GM12878 (cell line): ENCODE measurements at regions not wholly inside any gene's neighbourhood (a gene's known extent, or its start where the extent isn't known, plus 50 kb on each side); places are given as distances from the start of the nearest gene placed in this dataset.
"Not testable (repeated sequence)": the region's sequence is repeated elsewhere in the genome, so short reads cannot be mapped to it uniquely, and the experiment has no call there.

ENCODE experiments used
- ATAC-seq: fragments of 200-7000 bp; cut with Tn5 transposase; 3 replicates; pipeline ENCODE4 v1.9.1; 2020; ENCODE audit warnings: mild to moderate bottlenecking, moderate library complexity
- BruUV-seq: library from RNA; stranded (reverse); fragments of 400-500 nt; replicated peaks from 2 replicates; lab custom pipeline; 2021; lab: Mats Ljungman, UMichigan
- CTCF ChIA-PET: fragments of 300-600 bp; sonication (Branson Sonifier 250); formaldehyde crosslinking; extraction: SDS; loops from one replicate; lab custom pipeline; 2021; ENCODE audit warnings: inconsistent platforms; lab: Yijun Ruan, JAX
- POLR2A ChIA-PET: fragments of 350-600 bp; formaldehyde crosslinking; extraction: SDS; loops from one replicate; lab custom pipeline; 2021; ENCODE audit warnings: inconsistent platforms; lab: Charles Lee
- RAD21 ChIA-PET: fragments of 300-600 bp; sonication (Branson Sonifier 250); formaldehyde crosslinking; loops from one replicate; lab custom pipeline; 2023; ENCODE audit warnings: antibody characterized with exemption; ENCODE audit not compliant: unreplicated experiment; lab: Charles Lee
- SMC1A ChIA-PET: fragments of 300-600 bp; sonication (Branson Sonifier 250); formaldehyde crosslinking; loops from one replicate; lab custom pipeline; 2023; ENCODE audit not compliant: unreplicated experiment, uncharacterized antibody; lab: Charles Lee
- DNase-seq: peaks from one replicate; pipeline ENCODE4 v3.0.0-alpha.2; 2011; ENCODE audit warnings: low read depth, low spot score
- FAIRE-seq: peaks from 3 replicates; lab custom pipeline; 2011; peaks lifted over from hg19 to GRCh38; lab: Jason Lieb, UNC
- H2AFZ ChIP-seq: 2 replicates; pipeline ENCODE4 v1.6.0; 2011; ENCODE audit warnings: low read depth, low read length, control low read depth; ENCODE audit not compliant: control insufficient read depth
- H3K27ac ChIP-seq: 2 replicates; pipeline ENCODE4 v1.5.1; 2011; ENCODE audit warnings: control low read depth; ENCODE audit not compliant: control insufficient read depth, insufficient read depth
- H3K27me3 ChIP-seq, 2 experiments: replicated peaks in 1 of 2; 2 replicates each; pipeline versions ENCODE4 v1.6.0 to v1.6.1; 2011; ENCODE audit warnings: low read length in 1 of 2; ENCODE audit not compliant: control insufficient read depth in 2 of 2, insufficient read depth in 2 of 2
- H3K36me3 ChIP-seq, 2 experiments: 2 replicates each; pipeline ENCODE4 v1.5.1; 2011; ENCODE audit warnings: low read length in 1 of 2; ENCODE audit not compliant: control insufficient read depth in 2 of 2, insufficient read depth in 2 of 2
- H3K4me1 ChIP-seq: 2 replicates; pipeline ENCODE4 v1.6.1; 2011; ENCODE audit warnings: mild to moderate bottlenecking, low read length, moderate library complexity, mixed read lengths; ENCODE audit not compliant: control insufficient read depth, insufficient read depth
- H3K4me2 ChIP-seq: 2 replicates; pipeline ENCODE4 v1.6.0; 2011; ENCODE audit warnings: control low read depth; ENCODE audit not compliant: control insufficient read depth, insufficient read depth
- H3K4me3 ChIP-seq: fragments of 200-600 bp; sonication (generic); 2 replicates; pipeline ENCODE4 v1.5.1; 2016
- H3K79me2 ChIP-seq: 2 replicates; pipeline ENCODE4 v1.6.0; 2011; ENCODE audit warnings: low read length; ENCODE audit not compliant: control insufficient read depth, insufficient read depth
- H3K9ac ChIP-seq: 2 replicates; pipeline ENCODE4 v1.8.0; 2011; ENCODE audit warnings: low read length, control low read depth, mixed read lengths; ENCODE audit not compliant: control insufficient read depth, insufficient read depth
- H3K9me3 ChIP-seq: replicated peaks from 3 replicates; pipeline ENCODE4 v1.5.1; 2011; ENCODE audit warnings: mild to moderate bottlenecking, low read length; ENCODE audit not compliant: control insufficient read depth, insufficient read depth
- H4K20me1 ChIP-seq: 2 replicates; pipeline ENCODE4 v1.6.0; 2011; ENCODE audit not compliant: control insufficient read depth, insufficient read depth
- BRCA1 ChIP-seq: IDR thresholded peaks from 2 replicates; pipeline ENCODE4 v1.6.1; 2011; ENCODE audit warnings: low read depth, low read length, improper control_type of control experiment
- CBFB ChIP-seq: IDR thresholded peaks from 2 replicates; pipeline ENCODE4 v1.6.1; 2016; ENCODE audit warnings: antibody characterized with exemption, low read depth
- ETV6 ChIP-seq, 2 experiments: fragments of 450-650 bp in 1 of 2; IDR thresholded peaks in 1 of 2; conservative IDR thresholded peaks in 1 of 2; 2 replicates each; pipeline ENCODE4 v1.6.1; 2014; ENCODE audit warnings: antibody characterized with exemption in 1 of 2, borderline replicate concordance in 1 of 2, low read depth in 1 of 2, mild to moderate bottlenecking in 1 of 2, moderate library complexity in 1 of 2
- MTA2 ChIP-seq: fragments of 450-650 bp; IDR thresholded peaks from 2 replicates; pipeline ENCODE4 v1.6.1; 2016; ENCODE audit warnings: low read depth, mild to moderate bottlenecking, moderate library complexity
- RBBP5 ChIP-seq: fragments of 200-600 bp; sonication (generic); conservative IDR thresholded peaks from 2 replicates; pipeline ENCODE4 v1.6.1; 2016
- SREBF1 ChIP-seq: IDR thresholded peaks from 2 replicates; pipeline ENCODE4 v1.6.1; 2012; ENCODE audit warnings: mild to moderate bottlenecking, low read length
- SREBF2 ChIP-seq: IDR thresholded peaks from 2 replicates; pipeline ENCODE4 v1.6.1; 2012; ENCODE audit warnings: mild to moderate bottlenecking, low read length
- ZZZ3 ChIP-seq: IDR thresholded peaks from 2 replicates; pipeline ENCODE4 v1.6.1; 2011; ENCODE audit warnings: low read depth; ENCODE audit not compliant: control insufficient read depth, insufficient read length
- in situ Hi-C: fragments of 300-500 bp; cut with MboI; formaldehyde crosslinking; loops from 9 replicates; pipeline ENCODE4 v1.14.3; 2018; ENCODE audit warnings: mixed read lengths
- intact Hi-C: fragments of 100-400 bp; cut with micrococcal nuclease; formaldehyde crosslinking; loops from one replicate; pipeline ENCODE4 v1.14.2; 2022; ENCODE audit not compliant: unreplicated experiment
- TF ChIP-seq, protein P1 (sequence below): fragments of 450-650 bp; formaldehyde crosslinking; IDR thresholded peaks from 2 replicates; pipeline ENCODE4 v1.5.0; 2022; ENCODE audit warnings: mild to moderate bottlenecking, missing genetic modification characterization
- TF ChIP-seq, protein P2 (sequence below): fragments of 450-650 bp; IDR thresholded peaks from 2 replicates; pipeline ENCODE4 v1.6.1; 2016; ENCODE audit warnings: mild to moderate bottlenecking, moderate library complexity, borderline replicate concordance

DNA sequence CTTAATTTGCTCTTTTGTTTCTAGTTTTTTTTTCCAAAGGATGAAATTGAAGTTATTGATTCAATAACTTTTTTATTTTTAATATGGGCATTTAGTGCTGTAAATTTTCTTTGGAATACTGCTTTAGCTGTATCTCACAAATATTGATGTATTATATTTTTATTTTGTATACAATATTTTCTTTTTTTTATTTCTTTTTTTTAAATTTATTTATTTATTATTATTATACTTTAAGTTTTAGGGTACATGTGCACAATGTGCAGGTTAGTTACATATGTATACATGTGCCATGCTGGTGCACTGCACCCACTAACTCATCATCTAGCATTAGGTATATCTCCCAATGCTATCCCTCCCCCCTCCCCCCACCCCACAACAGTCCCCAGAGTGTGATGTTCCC, 823.7 kb downstream of the KCTD16 start:
- H3K9ac ChIP-seq, CTCF ChIA-PET: not testable (repeated sequence)

DNA sequence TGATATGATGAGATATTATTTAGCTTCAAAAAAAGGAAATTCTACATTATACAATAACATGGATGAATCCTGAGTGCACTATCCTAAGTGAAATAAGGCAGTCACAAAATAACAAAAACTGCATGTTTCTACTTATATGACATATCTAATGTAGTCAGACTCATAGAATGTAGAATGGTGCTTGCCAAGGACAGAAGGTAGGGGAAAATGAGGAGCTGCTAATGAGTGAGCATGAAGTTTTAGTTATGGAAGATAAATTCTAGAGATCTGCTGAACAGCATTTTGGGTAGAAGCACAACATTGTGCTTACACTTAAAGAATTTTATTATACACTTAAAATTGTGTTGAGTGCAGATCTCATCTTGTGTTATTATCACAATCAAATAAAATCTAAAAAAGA, 812.4 kb downstream of the KCTD16 start:
- H3K36me3 ChIP-seq, result no peaks in the 10 kb centered on the region
- H3K4me1 ChIP-seq, result no peaks in the 10 kb centered on the region
- ATAC-seq (no peak), DNase-seq (no peak), FAIRE-seq (no peak)
- no peak for TF ChIP-seq RBBP5
- TF ChIP-seq MTA2, result no peak
- no peak for TF ChIP-seq CBFB
- TF ChIP-seq, protein P1, sequence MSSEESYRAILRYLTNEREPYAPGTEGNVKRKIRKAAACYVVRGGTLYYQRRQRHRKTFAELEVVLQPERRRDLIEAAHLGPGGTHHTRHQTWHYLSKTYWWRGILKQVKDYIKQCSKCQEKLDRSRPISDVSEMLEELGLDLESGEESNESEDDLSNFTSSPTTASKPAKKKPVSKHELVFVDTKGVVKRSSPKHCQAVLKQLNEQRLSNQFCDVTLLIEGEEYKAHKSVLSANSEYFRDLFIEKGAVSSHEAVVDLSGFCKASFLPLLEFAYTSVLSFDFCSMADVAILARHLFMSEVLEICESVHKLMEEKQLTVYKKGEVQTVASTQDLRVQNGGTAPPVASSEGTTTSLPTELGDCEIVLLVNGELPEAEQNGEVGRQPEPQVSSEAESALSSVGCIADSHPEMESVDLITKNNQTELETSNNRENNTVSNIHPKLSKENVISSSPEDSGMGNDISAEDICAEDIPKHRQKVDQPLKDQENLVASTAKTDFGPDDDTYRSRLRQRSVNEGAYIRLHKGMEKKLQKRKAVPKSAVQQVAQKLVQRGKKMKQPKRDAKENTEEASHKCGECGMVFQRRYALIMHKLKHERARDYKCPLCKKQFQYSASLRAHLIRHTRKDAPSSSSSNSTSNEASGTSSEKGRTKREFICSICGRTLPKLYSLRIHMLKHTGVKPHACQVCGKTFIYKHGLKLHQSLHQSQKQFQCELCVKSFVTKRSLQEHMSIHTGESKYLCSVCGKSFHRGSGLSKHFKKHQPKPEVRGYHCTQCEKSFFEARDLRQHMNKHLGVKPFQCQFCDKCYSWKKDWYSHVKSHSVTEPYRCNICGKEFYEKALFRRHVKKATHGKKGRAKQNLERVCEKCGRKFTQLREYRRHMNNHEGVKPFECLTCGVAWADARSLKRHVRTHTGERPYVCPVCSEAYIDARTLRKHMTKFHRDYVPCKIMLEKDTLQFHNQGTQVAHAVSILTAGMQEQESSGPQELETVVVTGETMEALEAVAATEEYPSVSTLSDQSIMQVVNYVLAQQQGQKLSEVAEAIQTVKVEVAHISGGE (CRISPR knock-in tag), result no peak
- TF ChIP-seq ZZZ3, result no peak
- no peak for TF ChIP-seq SREBF2
- TF ChIP-seq, protein P2, sequence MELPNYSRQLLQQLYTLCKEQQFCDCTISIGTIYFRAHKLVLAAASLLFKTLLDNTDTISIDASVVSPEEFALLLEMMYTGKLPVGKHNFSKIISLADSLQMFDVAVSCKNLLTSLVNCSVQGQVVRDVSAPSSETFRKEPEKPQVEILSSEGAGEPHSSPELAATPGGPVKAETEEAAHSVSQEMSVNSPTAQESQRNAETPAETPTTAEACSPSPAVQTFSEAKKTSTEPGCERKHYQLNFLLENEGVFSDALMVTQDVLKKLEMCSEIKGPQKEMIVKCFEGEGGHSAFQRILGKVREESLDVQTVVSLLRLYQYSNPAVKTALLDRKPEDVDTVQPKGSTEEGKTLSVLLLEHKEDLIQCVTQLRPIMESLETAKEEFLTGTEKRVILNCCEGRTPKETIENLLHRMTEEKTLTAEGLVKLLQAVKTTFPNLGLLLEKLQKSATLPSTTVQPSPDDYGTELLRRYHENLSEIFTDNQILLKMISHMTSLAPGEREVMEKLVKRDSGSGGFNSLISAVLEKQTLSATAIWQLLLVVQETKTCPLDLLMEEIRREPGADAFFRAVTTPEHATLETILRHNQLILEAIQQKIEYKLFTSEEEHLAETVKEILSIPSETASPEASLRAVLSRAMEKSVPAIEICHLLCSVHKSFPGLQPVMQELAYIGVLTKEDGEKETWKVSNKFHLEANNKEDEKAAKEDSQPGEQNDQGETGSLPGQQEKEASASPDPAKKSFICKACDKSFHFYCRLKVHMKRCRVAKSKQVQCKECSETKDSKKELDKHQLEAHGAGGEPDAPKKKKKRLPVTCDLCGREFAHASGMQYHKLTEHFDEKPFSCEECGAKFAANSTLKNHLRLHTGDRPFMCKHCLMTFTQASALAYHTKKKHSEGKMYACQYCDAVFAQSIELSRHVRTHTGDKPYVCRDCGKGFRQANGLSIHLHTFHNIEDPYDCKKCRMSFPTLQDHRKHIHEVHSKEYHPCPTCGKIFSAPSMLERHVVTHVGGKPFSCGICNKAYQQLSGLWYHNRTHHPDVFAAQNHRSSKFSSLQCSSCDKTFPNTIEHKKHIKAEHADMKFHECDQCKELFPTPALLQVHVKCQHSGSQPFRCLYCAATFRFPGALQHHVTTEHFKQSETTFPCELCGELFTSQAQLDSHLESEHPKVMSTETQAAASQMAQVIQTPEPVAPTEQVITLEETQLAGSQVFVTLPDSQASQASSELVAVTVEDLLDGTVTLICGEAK, result no peak
- TF ChIP-seq BRCA1, result no peak
- no peak for TF ChIP-seq ETV6 (conservative IDR thresholded peaks at IDR 0.05 in 1 of 2, IDR thresholded peaks at IDR 0.05 in 1 of 2; ENCODE audit: borderline replicate concordance in 1 of 2, low read depth in 1 of 2)
- no peak for TF ChIP-seq SREBF1
- POLR2A ChIA-PET, result no interaction called here
- no peak overlapping the region for H3K9ac ChIP-seq
- H3K4me3 ChIP-seq, result no peak overlapping the region
- H3K27ac ChIP-seq, result no peak overlapping the region
- RAD21 ChIA-PET, result no interaction called here
- no peaks in the 10 kb centered on the region for H3K27me3 ChIP-seq
- BruUV-seq, result no TSS peak
- no peaks in the 10 kb centered on the region for H3K79me2 ChIP-seq
- CTCF ChIA-PET, result no interaction called here
- H2AFZ ChIP-seq, result no peak overlapping the region
- intact Hi-C loops, result no loop called here
- H4K20me1 ChIP-seq, result no peaks in the 10 kb centered on the region
- in situ Hi-C loops, result no loop called here
- H3K9me3 ChIP-seq, result no peaks in the 10 kb centered on the region
- no peak overlapping the region for H3K4me2 ChIP-seq
- SMC1A ChIA-PET, result interaction anchor here (0.6 kb wide), 1 partner anchor 193 kb away, joined by 3 read pairs; no protein-coding TSS in a partner anchor

More for the DNA sequence above, 823.7 kb downstream of the KCTD16 start:
- H3K4me3 ChIP-seq, SMC1A ChIA-PET, DNase-seq, ATAC-seq, H3K36me3 ChIP-seq, H2AFZ ChIP-seq, H3K9me3 ChIP-seq, H3K79me2 ChIP-seq, BruUV-seq, H3K27ac ChIP-seq, intact Hi-C loops, H3K4me1 ChIP-seq, in situ Hi-C loops, H3K4me2 ChIP-seq, RAD21 ChIA-PET, POLR2A ChIA-PET, FAIRE-seq, H3K27me3 ChIP-seq, H4K20me1 ChIP-seq: not testable (repeated sequence)
